GM21515 (cell line): ENCODE measurements at regions not wholly inside any gene's neighbourhood (a gene's known extent, or its start where the extent isn't known, plus 50 kb on each side); places are given as distances from the start of the nearest gene placed in this dataset.

ENCODE experiments used
- ATAC-seq: cut with Tn5 transposase; IDR thresholded peaks from one replicate; pipeline ENCODE4 v1.9.1; 2021; ENCODE audit not compliant: unreplicated experiment

- ATAC-seq, result no peak
Observed at GRCh38 chr18:45168866-45169600, 446.2 kb upstream of the SLC14A2 start.

DNA sequence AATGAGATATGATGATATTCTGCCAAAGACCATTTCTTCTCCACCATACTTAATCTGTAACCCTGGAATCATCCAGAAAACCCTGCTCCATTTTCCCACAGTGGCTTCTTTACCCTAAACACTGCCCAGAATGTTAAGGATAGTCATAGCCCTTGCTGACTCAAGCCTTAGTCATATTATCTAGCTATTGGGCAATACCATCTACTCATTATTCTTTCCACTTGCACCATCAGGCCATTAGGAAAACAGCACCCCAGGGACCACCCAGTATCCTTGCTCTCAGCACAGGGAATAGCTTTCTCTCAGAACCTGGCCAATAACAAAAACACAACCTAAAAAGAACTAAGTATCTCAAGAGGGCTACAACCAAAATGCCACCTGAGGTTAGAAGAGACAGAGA, 445.7 kb upstream of the SLC14A2 start:
- no peak for ATAC-seq

GRCh38 chr18:45171679-45172191, 443.5 kb upstream of the SLC14A2 start:
- no peak for ATAC-seq

DNA sequence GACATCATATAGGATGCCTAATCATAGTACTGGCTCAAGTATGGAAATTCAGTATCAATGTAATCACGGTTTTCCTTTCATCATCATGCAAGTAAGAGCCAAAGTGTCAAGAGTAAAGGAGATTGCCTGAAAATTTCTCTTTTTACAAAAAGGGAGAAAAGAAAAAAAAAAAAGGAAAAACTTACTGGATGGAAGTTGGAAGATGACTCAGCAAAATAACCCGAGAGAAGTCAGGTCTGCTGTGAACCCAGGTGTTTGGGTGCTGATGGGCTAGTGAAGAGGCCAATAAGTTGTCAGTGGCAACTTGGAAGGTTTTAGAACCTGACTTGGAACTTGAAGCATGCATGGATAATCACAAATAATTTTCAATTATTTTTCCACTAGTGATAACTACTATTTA, 441.9 kb upstream of the SLC14A2 start:
- no peak for ATAC-seq

GRCh38 chr18:45173799-45174519, 441.3 kb upstream of the SLC14A2 start:
- ATAC-seq, result no peak

DNA sequence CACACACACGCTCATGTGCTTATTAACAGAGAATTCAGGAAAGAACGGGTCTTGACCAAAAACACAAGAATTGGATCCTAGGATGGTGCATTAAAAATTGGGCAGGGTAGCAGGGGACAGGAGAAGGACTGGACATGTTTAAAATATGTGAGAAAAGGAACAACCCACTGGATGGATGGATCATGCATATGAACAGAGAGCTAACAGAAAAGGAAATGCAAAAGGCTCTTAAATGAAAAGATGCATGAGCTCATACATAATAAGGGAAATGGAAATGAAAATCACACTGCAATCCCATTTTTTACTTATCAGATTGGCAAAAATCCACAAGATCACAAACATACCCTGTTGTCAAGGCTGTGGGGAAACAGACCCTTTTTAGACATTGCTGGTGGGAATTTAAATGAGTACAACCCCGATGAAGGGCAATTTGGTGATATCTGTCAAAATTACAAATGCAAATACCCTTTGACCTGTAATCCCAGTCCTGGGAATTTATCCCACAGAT, 440.6 kb upstream of the SLC14A2 start:
- no peak for ATAC-seq

DNA sequence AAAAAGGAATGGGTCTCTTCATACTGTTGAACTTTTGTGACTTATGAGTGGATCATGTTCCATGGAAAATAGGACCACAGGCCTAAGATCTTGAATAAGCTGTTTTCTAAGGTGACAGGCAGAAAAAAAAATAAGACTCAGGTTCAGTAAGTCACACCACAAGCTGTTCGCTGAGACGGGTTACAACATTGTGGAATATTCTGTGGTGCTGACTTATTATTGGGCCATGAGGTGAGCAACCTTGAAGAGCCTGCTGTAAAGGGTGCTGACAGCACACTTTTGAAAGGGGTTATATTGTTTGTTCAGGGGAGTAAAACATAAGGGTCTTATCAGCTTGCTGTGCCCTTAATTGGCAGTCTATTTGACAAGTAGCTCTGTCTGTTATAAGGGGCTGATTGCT, 439.8 kb upstream of the SLC14A2 start:
- ATAC-seq, result no peak

DNA sequence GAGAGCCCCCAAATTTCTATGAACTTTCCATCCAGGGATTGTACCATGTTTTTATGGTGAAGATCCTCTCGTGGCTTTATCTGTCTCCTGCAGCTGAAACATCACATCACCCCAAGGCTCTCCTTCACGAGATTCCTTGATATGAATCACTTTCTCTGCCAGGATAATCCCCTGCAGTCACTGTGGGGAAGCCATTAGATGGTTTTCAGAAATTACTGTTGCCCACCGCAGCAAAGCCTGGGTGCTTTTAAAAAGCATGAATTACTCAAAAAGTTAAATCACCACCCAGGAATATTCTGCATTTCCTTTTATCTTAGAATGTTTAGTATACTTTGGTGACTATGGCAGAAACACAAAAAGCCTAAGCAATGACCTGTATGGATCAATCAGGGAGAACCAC, 428.4 kb upstream of the SLC14A2 start:
- ATAC-seq, result no peak

- no peak for ATAC-seq
Observed at GRCh38 chr18:45191795-45192194, 423.5 kb upstream of the SLC14A2 start.

- ATAC-seq, result peak; percentile 97
Observed at GRCh38 chr18:45197526-45197970, 417.7 kb upstream of the SLC14A2 start.

- ATAC-seq, result no peak
Observed at GRCh38 chr18:45198526-45198925, 416.8 kb upstream of the SLC14A2 start.

GRCh38 chr18:45201029-45201428, 414.2 kb upstream of the SLC14A2 start:
- no peak for ATAC-seq

DNA sequence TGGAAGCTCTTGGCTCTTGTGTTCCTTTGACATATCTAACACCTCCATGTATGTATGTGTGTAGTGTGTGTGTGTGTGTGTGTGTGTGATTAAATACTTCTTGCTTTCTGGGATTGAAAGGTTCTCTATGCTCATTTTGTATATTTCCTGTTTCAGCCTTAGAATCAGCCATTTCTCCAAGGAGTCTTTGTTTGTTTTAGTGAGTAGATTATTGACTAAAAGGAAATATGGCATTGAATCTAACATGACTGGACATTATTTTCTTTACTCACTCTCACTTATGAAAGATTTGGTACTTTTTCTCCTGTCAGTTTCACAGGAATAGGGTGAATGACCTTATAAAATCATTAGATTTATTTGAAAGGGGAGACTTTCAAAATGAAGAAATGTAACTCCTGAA, 413.8 kb upstream of the SLC14A2 start:
- ATAC-seq, result no peak

GRCh38 chr18:45202061-45202460, 413.2 kb upstream of the SLC14A2 start:
- ATAC-seq, result no peak

- ATAC-seq, result no peak
Observed at GRCh38 chr18:45203677-45204076, 411.6 kb upstream of the SLC14A2 start.

- ATAC-seq, result no peak
Observed at GRCh38 chr18:45207328-45207727, 407.9 kb upstream of the SLC14A2 start.

DNA sequence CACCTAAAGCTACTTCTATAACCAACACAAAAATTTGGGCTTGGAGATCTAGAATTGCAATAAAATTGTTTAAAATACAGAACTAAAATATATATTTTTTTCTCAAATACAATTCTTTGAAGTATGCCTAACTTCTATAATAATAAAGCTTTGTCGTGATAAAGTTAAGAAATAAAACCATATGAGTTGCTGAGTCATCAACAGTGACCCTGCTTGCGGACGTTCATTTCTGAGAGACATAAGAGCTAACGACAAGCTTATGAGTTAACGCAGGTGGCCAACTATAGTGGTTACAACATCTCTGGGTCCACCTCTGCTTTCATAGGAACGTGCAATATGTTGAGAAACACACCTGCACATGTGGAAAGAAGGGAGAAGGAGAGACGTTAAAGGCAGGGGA, 407.1 kb upstream of the SLC14A2 start:
- ATAC-seq, result no peak

- ATAC-seq, result peak; percentile 99
Observed at GRCh38 chr18:45212181-45213039, 402.9 kb upstream of the SLC14A2 start.

DNA sequence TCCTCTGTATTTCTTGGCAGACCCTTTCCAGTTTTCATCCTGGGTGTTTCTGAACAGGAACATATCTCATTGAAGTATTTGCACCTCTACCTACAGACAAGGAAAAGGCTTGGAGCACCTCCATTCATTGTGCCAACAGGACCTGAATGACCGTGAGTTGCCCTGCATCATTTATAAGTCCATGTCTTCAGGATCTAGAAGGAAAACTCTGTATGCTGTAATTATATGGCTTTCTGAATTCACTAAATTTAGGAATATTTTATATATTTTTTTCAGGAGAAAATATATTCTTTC, 402.3 kb upstream of the SLC14A2 start:
- peak; percentile 11 for ATAC-seq

DNA sequence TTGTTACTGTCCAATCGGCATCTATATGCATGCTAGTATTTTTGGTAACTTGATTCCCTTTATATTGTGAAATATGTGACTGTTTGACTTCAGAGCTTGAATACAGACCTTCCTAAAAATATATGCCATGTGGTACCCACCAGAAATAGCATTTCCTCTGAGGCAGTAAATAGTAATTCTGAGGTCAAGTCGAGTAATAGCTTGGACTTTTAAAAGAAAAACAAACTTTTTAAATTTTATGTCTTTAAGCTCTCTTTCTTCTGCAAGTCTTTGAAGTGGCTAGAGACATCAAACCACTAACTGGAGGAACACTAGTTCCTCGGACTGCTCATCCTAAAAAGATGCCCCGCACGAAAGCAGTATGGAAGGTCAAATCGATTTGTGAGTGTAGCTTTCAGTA, 396.8 kb upstream of the SLC14A2 start:
- no peak for ATAC-seq

GRCh38 chr18:45221363-45221762, 393.9 kb upstream of the SLC14A2 start:
- no peak for ATAC-seq
